ENCODE measurements at regions not wholly inside any gene's neighbourhood (a gene's known extent, or its start where the extent isn't known, plus 50 kb on each side); places are given as distances from the start of the nearest gene placed in this dataset.

- Histone ChIP-seq H2BK12ac (ENCODE audit: insufficient read length, low read depth, low read length) (no peak overlapping the region), H2BK120ac (ENCODE audit: low read depth, low read length, poor library complexity, severe bottlenecking) (no peak overlapping the region), H3K9me3 (ENCODE audit: control insufficient read depth, low read depth, low read length) (no peaks in the 10 kb centered on the region), H3K4me2 (ENCODE audit: insufficient read depth, insufficient read length, low read length) (no peak overlapping the region), H3K27me3 (ENCODE audit: insufficient read depth, low read length) (peaks cover 3% of the 10 kb centered on the region; the same call in 1 of the 2 replicates), H3K14ac (ENCODE audit: insufficient read depth, low read length) (no peak overlapping the region), H3K56ac (ENCODE audit: insufficient read length, low read depth, low read length) (no peak overlapping the region), H3K23ac (ENCODE audit: insufficient read length, low read depth, low read length) (no peak overlapping the region), H4K20me1 (ENCODE audit: control insufficient read depth, insufficient read depth, insufficient read length) (no peaks in the 10 kb centered on the region), H3T11ph (ENCODE audit: low read length) (no peak overlapping the region), H3K79me1 (ENCODE audit: insufficient read depth, low read depth, low read length, poor library complexity, severe bottlenecking) (no peaks in the 10 kb centered on the region), H4K8ac (replicated peaks; ENCODE audit: insufficient read length, low read depth, low read length) (no peak overlapping the region), H2AK5ac (ENCODE audit: insufficient read length, low read length) (no peak overlapping the region), H3K4me1 (ENCODE audit: insufficient read depth, low read length) (peaks cover 2% of the 10 kb centered on the region; the same call in 1 of the 2 replicates), H4K5ac (ENCODE audit: insufficient read length, low read depth, low read length) (no peak overlapping the region), H3K9ac (ENCODE audit: extremely low read depth, insufficient read length, low read length) (no peak overlapping the region), H3K79me2 (ENCODE audit: insufficient read depth, low read length) (no peaks in the 10 kb centered on the region), H2BK15ac (ENCODE audit: low read depth, low read length) (no peak overlapping the region), H4K91ac (ENCODE audit: insufficient read length, low read depth, low read length) (no peak overlapping the region), H3K18ac (ENCODE audit: insufficient read length, low read depth, low read length) (no peak overlapping the region), H2AFZ (ENCODE audit: low read length) (no peak overlapping the region), H3K23me2 (ENCODE audit: insufficient read length, low read depth, low read length, poor library complexity, severe bottlenecking) (no peaks in the 10 kb centered on the region), H3K27ac (ENCODE audit: insufficient read length, low read depth, low read length) (no peak overlapping the region), H2BK20ac (ENCODE audit: low read depth, low read length, poor library complexity, severe bottlenecking) (no peak overlapping the region), H2BK5ac (ENCODE audit: insufficient read length, low read length) (no peak overlapping the region), H3K4ac (ENCODE audit: low read depth, low read length) (no peak overlapping the region)
- H3K36me3 Mint-ChIP-seq (ENCODE audit: insufficient read depth in 1 of 3, low read depth in 3 of 3): no peaks in the 10 kb centered on the region
- H3K27me3 Mint-ChIP-seq (ENCODE audit: low read depth): peaks cover 68% of the 10 kb centered on the region
- H3K4me3 Mint-ChIP-seq: no peak overlapping the region
- H3K9me3 Mint-ChIP-seq: no peaks in the 10 kb centered on the region; a peak in 1 of 5 replicates
- peaks cover 9 to 15% of the 10 kb centered on the region in 2 experiments for H3K4me1 Mint-ChIP-seq
- no CpG with 5 or more reads among the region's 2 CpGs for WGBS (ENCODE audit: extremely low coverage, insufficient read length, low lambda C conversion rate)
- no peak for DNase-seq
- no peak for TF ChIP-seq CTCF (conservative IDR thresholded peaks at IDR 0.05)
- H3K27ac Mint-ChIP-seq: no peak overlapping the region
Observed at GRCh38 chr5:101785090-101785489, 511.0 kb downstream of the SLCO4C1 start.

Measured in H9 (cell line).